ENCODE measurements at regions not wholly inside any gene's neighbourhood (a gene's known extent, or its start where the extent isn't known, plus 50 kb on each side); places are given as distances from the start of the nearest gene placed in this dataset.
"Not testable (repeated sequence)": the region's sequence is repeated elsewhere in the genome, so short reads cannot be mapped to it uniquely, and the experiment has no call there.

DNA sequence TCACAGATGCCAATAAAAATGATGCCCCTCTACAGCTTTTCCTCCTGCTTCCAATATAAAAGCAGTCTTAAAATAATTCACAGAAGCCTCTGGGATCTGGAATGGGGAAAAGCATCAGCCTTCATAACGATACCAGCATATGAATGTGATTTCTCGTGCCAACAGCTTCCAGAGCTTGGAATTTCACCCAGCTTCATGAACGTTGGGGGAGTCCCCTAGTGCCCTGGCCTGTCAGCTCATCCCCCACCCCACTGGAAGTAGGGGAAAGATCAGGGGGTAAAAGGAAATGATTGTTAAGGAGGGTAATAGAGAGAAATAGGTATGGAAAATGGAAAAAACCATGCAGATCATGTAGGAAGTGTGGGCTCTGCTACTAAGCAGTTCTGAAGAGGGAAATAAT, 253.6 kb downstream of the INHBA start:
- no peaks in the 10 kb centered on the region for H3K27me3 ChIP-seq (ENCODE audit: control insufficient read depth, insufficient read depth, low read length)
- no peaks in the 10 kb centered on the region for H3K36me3 ChIP-seq (ENCODE audit: control insufficient read depth, insufficient read depth, low read length)
- no peaks in the 10 kb centered on the region for H3K4me1 ChIP-seq (ENCODE audit: control insufficient read depth, insufficient read depth, low read length)
- no peak overlapping the region for H3K9ac ChIP-seq (ENCODE audit: low read length)
- H3K27ac ChIP-seq (ENCODE audit: low read depth, low read length) = no peak overlapping the region
- H3K4me3 ChIP-seq (ENCODE audit: low read length) = no peak overlapping the region

- Histone ChIP-seq H3K9ac (ENCODE audit: low read length) (no peak overlapping the region), H3K36me3 (ENCODE audit: control insufficient read depth, insufficient read depth, low read length) (no peaks in the 10 kb centered on the region), H3K27me3 (ENCODE audit: control insufficient read depth, insufficient read depth, low read length) (no peaks in the 10 kb centered on the region), H3K4me3 (ENCODE audit: low read length) (no peak overlapping the region), H3K27ac (ENCODE audit: low read depth, low read length) (no peak overlapping the region), H3K4me1 (ENCODE audit: control insufficient read depth, insufficient read depth, low read length) (no peaks in the 10 kb centered on the region)
Observed at GRCh38 chr7:41448104-41448503, 254.8 kb downstream of the INHBA start.

- Histone ChIP-seq H3K27me3 (ENCODE audit: control insufficient read depth, insufficient read depth, low read length) (no peaks in the 10 kb centered on the region), H3K36me3 (ENCODE audit: control insufficient read depth, insufficient read depth, low read length) (no peaks in the 10 kb centered on the region), H3K4me3 (ENCODE audit: low read length) (no peak overlapping the region), H3K27ac (ENCODE audit: low read depth, low read length) (no peak overlapping the region), H3K4me1 (ENCODE audit: control insufficient read depth, insufficient read depth, low read length) (no peaks in the 10 kb centered on the region), H3K9ac (ENCODE audit: low read length) (no peak overlapping the region)
Observed at GRCh38 chr7:41447450-41448042, 255.3 kb downstream of the INHBA start.

- H3K4me3 ChIP-seq (ENCODE audit: low read length) = no peak overlapping the region
- H3K27me3 ChIP-seq (ENCODE audit: control insufficient read depth, insufficient read depth, low read length) = no peaks in the 10 kb centered on the region
- H3K9ac ChIP-seq (ENCODE audit: low read length) = no peak overlapping the region
- H3K27ac ChIP-seq (ENCODE audit: low read depth, low read length) = no peak overlapping the region
- no peaks in the 10 kb centered on the region for H3K4me1 ChIP-seq (ENCODE audit: control insufficient read depth, insufficient read depth, low read length)
- H3K36me3 ChIP-seq (ENCODE audit: control insufficient read depth, insufficient read depth, low read length) = no peaks in the 10 kb centered on the region
Observed at GRCh38 chr7:41446606-41447449, 256.1 kb downstream of the INHBA start.

DNA sequence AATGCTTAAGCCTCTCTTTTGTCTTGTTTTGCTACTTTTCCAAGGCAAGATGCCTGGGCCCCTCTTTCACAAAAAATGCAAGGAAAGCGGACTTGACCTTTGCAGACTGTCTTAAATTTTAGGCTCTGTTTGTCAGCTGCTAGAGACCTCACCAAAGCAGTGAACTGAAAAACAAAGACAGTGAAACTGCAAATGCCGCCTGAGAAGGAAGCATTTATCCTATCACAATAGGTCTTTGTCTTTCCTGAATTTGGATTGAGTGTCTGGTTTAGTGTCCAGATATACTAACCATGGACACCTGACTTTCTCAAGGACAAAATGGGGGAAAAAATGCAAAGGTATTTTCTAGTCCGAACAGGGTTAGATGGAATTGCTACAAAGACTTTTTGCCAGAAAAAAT, 256.9 kb downstream of the INHBA start:
- H3K4me3 ChIP-seq (ENCODE audit: low read length) = no peak overlapping the region
- no peak overlapping the region for H3K9ac ChIP-seq (ENCODE audit: low read length)
- H3K27me3 ChIP-seq (ENCODE audit: control insufficient read depth, insufficient read depth, low read length) = no peaks in the 10 kb centered on the region
- no peak overlapping the region for H3K27ac ChIP-seq (ENCODE audit: low read depth, low read length)
- H3K36me3 ChIP-seq (ENCODE audit: control insufficient read depth, insufficient read depth, low read length) = no peaks in the 10 kb centered on the region
- H3K4me1 ChIP-seq (ENCODE audit: control insufficient read depth, insufficient read depth, low read length) = no peaks in the 10 kb centered on the region

GRCh38 chr7:41445432-41445831, 257.5 kb downstream of the INHBA start:
- Histone ChIP-seq H3K27ac (ENCODE audit: low read depth, low read length) (no peak overlapping the region), H3K36me3 (ENCODE audit: control insufficient read depth, insufficient read depth, low read length) (no peaks in the 10 kb centered on the region), H3K4me3 (ENCODE audit: low read length) (no peak overlapping the region), H3K9ac (ENCODE audit: low read length) (no peak overlapping the region), H3K4me1 (ENCODE audit: control insufficient read depth, insufficient read depth, low read length) (no peaks in the 10 kb centered on the region), H3K27me3 (ENCODE audit: control insufficient read depth, insufficient read depth, low read length) (no peaks in the 10 kb centered on the region)

GRCh38 chr7:41439515-41439879, 263.4 kb downstream of the INHBA start:
- Histone ChIP-seq H3K4me3 (ENCODE audit: low read length) (no peak overlapping the region), H3K27ac (ENCODE audit: low read depth, low read length) (no peak overlapping the region), H3K27me3 (ENCODE audit: control insufficient read depth, insufficient read depth, low read length) (no peaks in the 10 kb centered on the region), H3K9ac (ENCODE audit: low read length) (no peak overlapping the region), H3K36me3 (ENCODE audit: control insufficient read depth, insufficient read depth, low read length) (no peaks in the 10 kb centered on the region), H3K4me1 (ENCODE audit: control insufficient read depth, insufficient read depth, low read length) (no peaks in the 10 kb centered on the region)

DNA sequence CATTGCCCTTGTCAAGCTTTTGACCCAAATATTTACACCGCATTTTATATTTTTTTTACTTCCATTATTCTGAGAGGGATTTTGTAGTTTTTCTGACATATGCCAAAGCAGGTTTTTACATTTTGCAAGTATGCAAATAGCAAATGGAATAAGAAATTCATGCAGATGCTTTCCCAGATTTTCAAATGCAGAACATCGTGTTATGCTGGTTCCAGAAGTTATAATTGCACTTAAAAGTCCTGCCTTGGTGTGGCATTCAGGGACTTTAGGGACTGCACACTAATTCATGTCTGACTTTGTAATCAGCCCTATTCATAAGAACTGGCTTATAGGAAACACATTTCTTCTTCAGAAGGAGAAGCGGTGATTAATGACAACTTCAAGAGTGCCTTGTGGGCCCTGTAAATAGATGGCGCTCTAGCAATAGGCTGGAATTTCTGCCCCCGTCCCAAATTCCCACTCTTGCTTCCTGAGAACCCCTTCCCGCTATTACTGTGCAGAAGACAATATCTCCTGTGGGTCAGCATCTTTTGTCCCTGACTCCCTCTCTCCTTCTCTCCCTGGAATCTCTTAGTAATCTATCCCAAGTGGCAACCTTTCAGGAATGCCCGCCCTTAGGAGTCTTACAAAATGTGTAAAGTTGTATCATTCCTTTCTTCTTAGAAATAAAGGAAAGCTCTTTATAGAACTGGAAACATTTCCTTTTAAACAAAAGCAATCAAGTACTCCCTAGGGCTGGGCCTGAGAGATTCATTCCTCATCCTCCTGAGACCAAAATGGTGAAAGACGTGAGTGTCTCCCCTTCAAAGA, 264.0 kb downstream of the INHBA start:
- H3K27me3 ChIP-seq (ENCODE audit: control insufficient read depth, insufficient read depth, low read length) = no peaks in the 10 kb centered on the region
- no peak overlapping the region for H3K27ac ChIP-seq (ENCODE audit: low read depth, low read length)
- no peak overlapping the region for H3K4me3 ChIP-seq (ENCODE audit: low read length)
- H3K9ac ChIP-seq (ENCODE audit: low read length) = no peak overlapping the region
- H3K36me3 ChIP-seq (ENCODE audit: control insufficient read depth, insufficient read depth, low read length) = no peaks in the 10 kb centered on the region
- no peaks in the 10 kb centered on the region for H3K4me1 ChIP-seq (ENCODE audit: control insufficient read depth, insufficient read depth, low read length)

GRCh38 chr7:41437257-41438196, 265.4 kb downstream of the INHBA start:
- no peak overlapping the region for H3K9ac ChIP-seq (ENCODE audit: low read length)
- H3K27me3 ChIP-seq (ENCODE audit: control insufficient read depth, insufficient read depth, low read length) = no peaks in the 10 kb centered on the region
- no peak overlapping the region for H3K4me3 ChIP-seq (ENCODE audit: low read length)
- no peak overlapping the region for H3K27ac ChIP-seq (ENCODE audit: low read depth, low read length)
- H3K36me3 ChIP-seq (ENCODE audit: control insufficient read depth, insufficient read depth, low read length) = no peaks in the 10 kb centered on the region
- H3K4me1 ChIP-seq (ENCODE audit: control insufficient read depth, insufficient read depth, low read length) = no peaks in the 10 kb centered on the region

- no peaks in the 10 kb centered on the region for H3K27me3 ChIP-seq (ENCODE audit: control insufficient read depth, insufficient read depth, low read length)
- H3K27ac ChIP-seq (ENCODE audit: low read depth, low read length) = no peak overlapping the region
- H3K4me3 ChIP-seq (ENCODE audit: low read length) = no peak overlapping the region
Observed at GRCh38 chr7:41436139-41436538, 266.8 kb downstream of the INHBA start.

GRCh38 chr7:41435020-41435419, 267.9 kb downstream of the INHBA start:
- H3K4me1 ChIP-seq (ENCODE audit: control insufficient read depth, insufficient read depth, low read length); H3K27me3 ChIP-seq (ENCODE audit: control insufficient read depth, insufficient read depth, low read length); H3K36me3 ChIP-seq (ENCODE audit: control insufficient read depth, insufficient read depth, low read length): not testable (repeated sequence)

More at GRCh38 chr7:41436139-41436538, 266.8 kb downstream of the INHBA start:
- H3K4me1 ChIP-seq (ENCODE audit: control insufficient read depth, insufficient read depth, low read length) = no peaks in the 10 kb centered on the region
- no peaks in the 10 kb centered on the region for H3K36me3 ChIP-seq (ENCODE audit: control insufficient read depth, insufficient read depth, low read length)
- no peak overlapping the region for H3K9ac ChIP-seq (ENCODE audit: low read length)

DNA sequence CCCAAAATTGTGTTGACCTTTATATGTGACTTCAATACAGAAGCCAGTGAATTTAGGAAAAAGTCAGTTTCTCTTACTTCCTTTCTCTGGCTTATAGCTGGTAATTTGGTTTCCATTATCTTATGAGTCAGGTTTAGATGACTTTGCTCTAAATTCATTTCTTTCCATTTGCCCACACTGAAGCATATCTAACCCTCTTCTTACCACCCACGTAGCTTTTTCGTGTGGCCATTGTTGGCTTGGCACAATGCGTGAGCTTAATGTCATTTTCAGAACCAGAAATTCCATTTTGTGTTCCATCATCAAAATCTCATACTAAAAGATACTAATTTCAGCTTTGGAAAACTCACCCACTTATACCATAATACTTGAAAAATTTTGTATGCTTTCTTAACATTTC, 271.2 kb downstream of the INHBA start:
- Histone ChIP-seq H3K4me1 (ENCODE audit: control insufficient read depth, insufficient read depth, low read length) (no peaks in the 10 kb centered on the region), H3K27ac (ENCODE audit: low read depth, low read length) (no peak overlapping the region), H3K36me3 (ENCODE audit: control insufficient read depth, insufficient read depth, low read length) (no peaks in the 10 kb centered on the region), H3K4me3 (ENCODE audit: low read length) (no peak overlapping the region), H3K9ac (ENCODE audit: low read length) (no peak overlapping the region), H3K27me3 (ENCODE audit: control insufficient read depth, insufficient read depth, low read length) (no peaks in the 10 kb centered on the region)

More at GRCh38 chr7:41435020-41435419, 267.9 kb downstream of the INHBA start:
- H3K4me3 ChIP-seq (ENCODE audit: low read length); H3K27ac ChIP-seq (ENCODE audit: low read depth, low read length); H3K9ac ChIP-seq (ENCODE audit: low read length): not testable (repeated sequence)

All from rectal smooth muscle tissue (tissue), 1 donor.